H1 (cell line): ENCODE measurements at regions not wholly inside any gene's neighbourhood (a gene's known extent, or its start where the extent isn't known, plus 50 kb on each side); places are given as distances from the start of the nearest gene placed in this dataset.
A peak's percentile ranks its signal among the peaks of the same experiment; 100 is the strongest.

Source experiments
- CTCF ChIA-PET: fragments of 300-600 bp; sonication (Branson Sonifier 250); formaldehyde crosslinking; loops from one replicate; lab custom pipeline; 2021; ENCODE audit not compliant: partially characterized antibody; lab: Charles Lee
- POLR2A ChIA-PET: fragments of 300-600 bp; sonication (Branson Sonifier 250); formaldehyde crosslinking; loops from one replicate; lab custom pipeline; 2021; ENCODE audit warnings: inconsistent platforms; ENCODE audit not compliant: partially characterized antibody; lab: Charles Lee
- DNase-seq, 2 experiments: peaks; one replicate each; pipeline versions ENCODE4 v3.0.0 to v3.0.0-alpha.2; 2010 to 2022; ENCODE audit warnings: low spot score in 2 of 2, low read depth in 1 of 2, mixed read lengths in 1 of 2
- FAIRE-seq: peaks from 2 replicates; lab custom pipeline; 2011; peaks lifted over from hg19 to GRCh38; lab: Jason Lieb, UNC
- H2AFZ ChIP-seq: 2 replicates; pipeline ENCODE4 v1.8.1; 2012; ENCODE audit warnings: low read length, inconsistent platforms
- H2AK5ac ChIP-seq: 2 replicates; pipeline ENCODE4 v1.6.1; 2013; ENCODE audit warnings: low read depth, low read length
- H2BK120ac ChIP-seq: replicated peaks from 2 replicates; pipeline ENCODE3; 2013; ENCODE audit warnings: low read depth, low read length, inconsistent platforms
- H2BK12ac ChIP-seq: 2 replicates; pipeline ENCODE4 v1.6.1; 2013; ENCODE audit warnings: low read depth, low read length
- H2BK15ac ChIP-seq: 2 replicates; pipeline ENCODE4 v1.6.1; 2013; ENCODE audit warnings: low read length
- H2BK20ac ChIP-seq: 2 replicates; pipeline ENCODE4 v1.6.1; 2013; ENCODE audit warnings: low read length
- H2BK5ac ChIP-seq: 2 replicates; pipeline ENCODE4 v1.6.1; 2013; ENCODE audit warnings: low read depth, low read length
- H3K14ac ChIP-seq: 2 replicates; pipeline ENCODE4 v1.6.1; 2013; ENCODE audit warnings: inconsistent platforms; ENCODE audit not compliant: insufficient read length
- H3K18ac ChIP-seq: 2 replicates; pipeline ENCODE4 v1.6.1; 2013; ENCODE audit warnings: low read length; ENCODE audit errors: extremely low read depth
- H3K23ac ChIP-seq: 2 replicates; pipeline ENCODE4 v1.6.1; 2013; ENCODE audit warnings: inconsistent platforms; ENCODE audit not compliant: insufficient read length
- H3K23me2 ChIP-seq: 2 replicates; pipeline ENCODE4 v1.6.1; 2013; ENCODE audit warnings: low read depth, low read length
- H3K27ac ChIP-seq: 2 replicates; pipeline ENCODE4 v1.6.1; 2011; ENCODE audit warnings: low read depth, low read length, inconsistent platforms
- H3K27me3 ChIP-seq, 4 experiments: replicated peaks in 1 of 4; 1 replicate in 1 of 4; 2 replicates in 3 of 4; pipeline versions ENCODE4 v1.6.1 to v1.8.1; 2011 to 2013; ENCODE audit warnings: low read length in 3 of 4, mild to moderate bottlenecking in 3 of 4, inconsistent platforms in 2 of 4, mixed read lengths in 2 of 4, moderate library complexity in 1 of 4; ENCODE audit not compliant: control insufficient read depth in 3 of 4, insufficient read depth in 3 of 4; ENCODE audit errors: extremely low read depth in 1 of 4
- H3K36me3 ChIP-seq, 4 experiments: 2 replicates each; pipeline versions ENCODE4 v1.6.1 to v1.8.1; 2011 to 2013; ENCODE audit warnings: mild to moderate bottlenecking in 4 of 4, low read length in 3 of 4, moderate library complexity in 2 of 4, control low read depth in 1 of 4, inconsistent platforms in 1 of 4; ENCODE audit not compliant: insufficient read depth in 4 of 4, control insufficient read depth in 2 of 4
- H3K4ac ChIP-seq: replicated peaks from 2 replicates; pipeline ENCODE3; 2013; ENCODE audit warnings: low read length, low read depth, mixed read lengths, inconsistent platforms; ENCODE audit not compliant: insufficient read length
- H3K4me1 ChIP-seq, 4 experiments: replicated peaks in 1 of 4; 1 replicate in 1 of 4; 2 replicates in 3 of 4; pipeline versions ENCODE4 v1.6.1 to v1.8.1; 2011 to 2013; ENCODE audit warnings: low read length in 3 of 4, inconsistent platforms in 2 of 4, mixed read lengths in 1 of 4; ENCODE audit not compliant: insufficient read depth in 4 of 4, control insufficient read depth in 3 of 4
- H3K4me2 ChIP-seq, 2 experiments: 2 replicates each; pipeline versions ENCODE4 v1.6.1 to v1.8.1; 2011 to 2013; ENCODE audit warnings: low read depth in 2 of 2, low read length in 2 of 2, control low read depth in 1 of 2, inconsistent platforms in 1 of 2, mild to moderate bottlenecking in 1 of 2; ENCODE audit not compliant: insufficient read depth in 1 of 2
- H3K4me3 ChIP-seq, 4 experiments: fragments of 200-600, 300-600 bp in 1 of 4; sonication (generic), shearing (Covaris generic), sonication (Bioruptor Twin) in 1 of 4; 2 replicates each; pipeline versions ENCODE4 v1.5.1 to v1.8.1; 2011 to 2016; ENCODE audit warnings: low read length in 4 of 4, low read depth in 3 of 4, control low read depth in 2 of 4, inconsistent platforms in 2 of 4, mild to moderate bottlenecking in 2 of 4, mixed read lengths in 1 of 4, moderate library complexity in 1 of 4; ENCODE audit not compliant: insufficient read depth in 2 of 4; ENCODE audit errors: extremely low read depth in 1 of 4
- H3K56ac ChIP-seq: replicated peaks from 2 replicates; pipeline ENCODE3; 2013; ENCODE audit warnings: low read depth, mild to moderate bottlenecking, mixed read lengths, low read length, inconsistent platforms; ENCODE audit not compliant: insufficient read length
- H3K79me1 ChIP-seq: 2 replicates; pipeline ENCODE4 v1.6.1; 2013; ENCODE audit warnings: low read depth, low read length, control low read depth
- H3K79me2 ChIP-seq, 2 experiments: 2 replicates each; pipeline versions ENCODE4 v1.6.1 to v1.8.1; 2012 to 2013; ENCODE audit warnings: low read length in 2 of 2, mild to moderate bottlenecking in 2 of 2, inconsistent platforms in 1 of 2; ENCODE audit not compliant: insufficient read depth in 2 of 2, control insufficient read depth in 1 of 2
- H3K9ac ChIP-seq, 4 experiments: replicated peaks in 1 of 4; 1 replicate in 1 of 4; 2 replicates in 3 of 4; pipeline versions ENCODE4 v1.6.1 to v1.8.1; 2011 to 2013; ENCODE audit warnings: low read depth in 3 of 4, low read length in 3 of 4, control low read depth in 2 of 4, mild to moderate bottlenecking in 2 of 4, moderate library complexity in 2 of 4, inconsistent platforms in 1 of 4; ENCODE audit errors: extremely low read depth in 1 of 4
- H3K9me3 ChIP-seq, 2 experiments: 2 replicates each; pipeline versions ENCODE4 v1.6.1 to v1.8.1; 2012 to 2013; ENCODE audit warnings: mild to moderate bottlenecking in 2 of 2, moderate library complexity in 2 of 2, control low read depth in 1 of 2, inconsistent platforms in 1 of 2, low read depth in 1 of 2, low read length in 1 of 2, mixed read lengths in 1 of 2; ENCODE audit not compliant: insufficient read depth in 2 of 2
- H4K20me1 ChIP-seq, 2 experiments: replicated peaks in 1 of 2; 2 replicates each; pipeline versions ENCODE3 to v1.8.1; 2011 to 2013; ENCODE audit warnings: inconsistent platforms in 2 of 2, low read length in 2 of 2, mild to moderate bottlenecking in 1 of 2; ENCODE audit not compliant: insufficient read depth in 2 of 2, control insufficient read depth in 1 of 2
- H4K5ac ChIP-seq: 2 replicates; pipeline ENCODE4 v1.6.1; 2013; ENCODE audit warnings: low read length, low read depth, mixed read lengths, inconsistent platforms; ENCODE audit not compliant: insufficient read length
- H4K8ac ChIP-seq: 2 replicates; pipeline ENCODE4 v1.8.0; 2013; ENCODE audit warnings: mild to moderate bottlenecking, moderate library complexity, low read length, inconsistent platforms; ENCODE audit not compliant: insufficient read depth; ENCODE audit errors: extremely low read depth
- H4K91ac ChIP-seq: replicated peaks from 2 replicates; pipeline ENCODE3; 2013; ENCODE audit warnings: low read length, mixed read lengths, inconsistent platforms; ENCODE audit not compliant: insufficient read length
- BACH1 ChIP-seq: IDR thresholded peaks from 2 replicates; pipeline ENCODE4 v1.6.1; 2012; ENCODE audit warnings: low read length, improper control_type of control experiment
- BCL11A ChIP-seq, 2 experiments: IDR thresholded peaks; one replicate each; pipeline ENCODE4 v1.6.1; 2011; ENCODE audit warnings: low read depth in 2 of 2, low read length in 2 of 2, mild to moderate bottlenecking in 2 of 2
- CHD1 ChIP-seq: IDR thresholded peaks from 2 replicates; pipeline ENCODE4 v1.6.1; 2012; ENCODE audit warnings: low read depth, low read length, improper control_type of control experiment
- CREB1 ChIP-seq: IDR thresholded peaks from 2 replicates; pipeline ENCODE4 v1.6.1; 2012; ENCODE audit warnings: inconsistent platforms
- CTCF ChIP-seq, 3 experiments: IDR thresholded peaks; 1 replicate in 2 of 3; 2 replicates in 1 of 3; pipeline versions ENCODE4 v1.5.1 to v1.6.1; 2011; ENCODE audit warnings: low read length in 3 of 3, mild to moderate bottlenecking in 3 of 3, inconsistent platforms in 2 of 3, low read depth in 1 of 3, moderate library complexity in 1 of 3; ENCODE audit not compliant: insufficient read depth in 1 of 3; ENCODE audit errors: control extremely low read depth in 1 of 3
- JUND ChIP-seq: IDR thresholded peaks from 2 replicates; pipeline ENCODE4 v1.6.1; 2011; ENCODE audit warnings: mild to moderate bottlenecking, improper control_type of control experiment, low read length
- KDM5A ChIP-seq: fragments of 200-600 bp; IDR thresholded peaks from 2 replicates; pipeline ENCODE4 v1.7.1; 2012; ENCODE audit warnings: mild to moderate bottlenecking, low read length, inconsistent platforms, mixed read lengths
- NRF1 ChIP-seq: IDR thresholded peaks from 2 replicates; pipeline ENCODE4 v1.6.1; 2011; ENCODE audit warnings: mild to moderate bottlenecking, low read depth, low read length, improper control_type of control experiment
- POLR2AphosphoS5 ChIP-seq: IDR thresholded peaks from 2 replicates; pipeline ENCODE4 v1.6.1; 2011; ENCODE audit warnings: low read depth, low read length
- POU5F1 ChIP-seq: IDR thresholded peaks from 2 replicates; pipeline ENCODE4 v1.6.1; 2011; ENCODE audit warnings: low read depth, mild to moderate bottlenecking, low read length, moderate library complexity
- SAP30 ChIP-seq: fragments of 300-600 bp; sonication (generic); IDR thresholded peaks from 2 replicates; pipeline ENCODE4 v1.7.1; 2012; ENCODE audit warnings: low read length, moderate library complexity, mild to moderate bottlenecking, inconsistent platforms; ENCODE audit not compliant: insufficient read depth, insufficient replicate concordance
- TAF7 ChIP-seq: optimal IDR thresholded peaks from 2 replicates; pipeline ENCODE3; 2011; ENCODE audit warnings: low read depth, mild to moderate bottlenecking, inconsistent platforms, low read length, moderate library complexity, borderline replicate concordance
- ZNF274 ChIP-seq: IDR thresholded peaks from 2 replicates; pipeline ENCODE4 v1.7.0; 2012; ENCODE audit warnings: low read length, borderline replicate concordance; ENCODE audit errors: extremely low read depth
- WGBS, 2 experiments: shearing (Covaris generic) in 1 of 2; methylation state at CpG; one replicate each; pipeline versions ENCODE4 v1.1.6 to v1.1.7; 2013 to 2015; ENCODE audit warnings: low lambda C conversion rate in 2 of 2, mixed read lengths in 2 of 2, inconsistent platforms in 1 of 2, low coverage in 1 of 2, missing lambda C conversion rate in 1 of 2; ENCODE audit not compliant: insufficient replicate concordance in 2 of 2, insufficient coverage in 1 of 2, insufficient read length in 1 of 2; ENCODE audit errors: extremely low coverage in 1 of 2, missing lambda C conversion rate in 1 of 2; 5-methylcytosine and 5-hydroxymethylcytosine counted together

GRCh38 chr16:58850678-58851020 lies 116.5 kb upstream of the GOT2 start:
- ChIA-PET CTCF (interaction anchor here (0.7 to 1.4 kb wide), 4 partner anchors 36 to 199 kb away, joined by 3 to 5 read pairs (median 4); no protein-coding TSS in a partner anchor), POLR2A (interaction anchor here (2.5 kb wide), 1 partner anchor 13 kb away, joined by 6 read pairs; no protein-coding TSS in a partner anchor)
- Histone ChIP-seq H3K56ac (no peak overlapping the region), H3K18ac (no peak overlapping the region), H4K91ac (no peak overlapping the region), H3K27me3 (peaks cover 0 to 1% (median 0%) of the 10 kb centered on the region in 4 experiments; a peak in 1 of 7 replicates), H3K27ac (no peak overlapping the region), H2BK120ac (no peak overlapping the region), H3K14ac (no peak overlapping the region), H2AK5ac (no peak overlapping the region), H3K9ac (no peak overlapping the region), H3K79me1 (no peaks in the 10 kb centered on the region), H3K36me3 (no peaks in the 10 kb centered on the region), H3K4me3 (no peak overlapping the region), H3K79me2 (no peaks in the 10 kb centered on the region), H4K5ac (no peak overlapping the region), H2BK12ac (no peak overlapping the region), H2BK20ac (no peak overlapping the region), H3K4ac (no peak overlapping the region), H2BK15ac (no peak overlapping the region), H4K20me1 (no peaks in the 10 kb centered on the region), H2AFZ (0 out of 2 replicates have a peak overlapping the region, but pooled peaks have one; percentile 54), H4K8ac (no peak overlapping the region), H3K9me3 (peaks cover 3 to 8% of the 10 kb centered on the region in 2 experiments; a peak in 2 of 4 replicates), H2BK5ac (no peak overlapping the region), H3K4me2 (no peak overlapping the region), H3K23me2 (no peaks in the 10 kb centered on the region), H3K4me1 (no peaks in the 10 kb centered on the region), H3K23ac (no peak overlapping the region)
- FAIRE-seq, result no peak
- 95% methylated on average over 3 of the region's 3 CpGs; no CpG with 5 or more reads in 1 of the 2 experiments for WGBS, 2 experiments
- DNase-seq, result no peak
- no peak for TF ChIP-seq ZNF274
- TF ChIP-seq NRF1, result no peak
- TF ChIP-seq JUND, result no peak
- no peak for TF ChIP-seq POLR2AphosphoS5
- TF ChIP-seq SAP30, result no peak
- TF ChIP-seq POU5F1, result no peak
- TF ChIP-seq CTCF (IDR thresholded peaks at IDR 0.05; ENCODE audit: control extremely low read depth in 1 of 3, insufficient read depth in 1 of 3, low read depth in 1 of 3, low read length in 3 of 3), result no peak
- no peak for TF ChIP-seq BCL11A (IDR thresholded peaks at IDR 0.05; ENCODE audit: low read depth in 2 of 2, low read length in 2 of 2)
- no peak for TF ChIP-seq TAF7
- no peak for TF ChIP-seq KDM5A
- TF ChIP-seq CHD1, result no peak
- TF ChIP-seq BACH1, result no peak
- no peak for TF ChIP-seq CREB1
